DND-41 (cell line): ENCODE measurements at regions not wholly inside any gene's neighbourhood (a gene's known extent, or its start where the extent isn't known, plus 50 kb on each side); places are given as distances from the start of the nearest gene placed in this dataset.

Source experiments
- ATAC-seq: fragments of 200-7000 bp; cut with Tn5 transposase; 3 replicates; pipeline ENCODE4 v1.9.1; 2021; ENCODE audit warnings: low read depth; ENCODE audit not compliant: insufficient read depth
- DNase-seq: peaks from one replicate; pipeline ENCODE4 v3.0.0-alpha.2; 2020
- H2AFZ ChIP-seq: 2 replicates; pipeline ENCODE4 v1.6.0; 2012; ENCODE audit warnings: low read depth, low read length
- H3K27ac ChIP-seq: 2 replicates; pipeline ENCODE4 v1.5.1; 2012; ENCODE audit warnings: low read length, inconsistent platforms
- H3K27me3 ChIP-seq: fragments of 200-600 bp; sonication (generic); 2 replicates; pipeline ENCODE4 v1.6.0; 2012; ENCODE audit warnings: low read length, mild to moderate bottlenecking, inconsistent platforms; ENCODE audit not compliant: insufficient read depth, poor library complexity
- H3K36me3 ChIP-seq: 2 replicates; pipeline ENCODE4 v1.5.1; 2012; ENCODE audit warnings: low read length, inconsistent platforms; ENCODE audit not compliant: insufficient read depth
- H3K4me1 ChIP-seq: 2 replicates; pipeline ENCODE4 v1.5.1; 2012; ENCODE audit warnings: mild to moderate bottlenecking, low read length; ENCODE audit not compliant: insufficient read depth
- H3K4me2 ChIP-seq: 2 replicates; pipeline ENCODE4 v1.6.0; 2012; ENCODE audit warnings: mild to moderate bottlenecking, moderate library complexity, low read length, inconsistent platforms; ENCODE audit not compliant: insufficient read depth
- H3K4me3 ChIP-seq, 2 experiments: fragments of 200-600 bp in 1 of 2; shearing (Covaris generic) in 1 of 2; 2 replicates each; pipeline ENCODE4 v1.5.1; 2012 to 2016; ENCODE audit warnings: inconsistent platforms in 2 of 2, low read length in 2 of 2, mild to moderate bottlenecking in 2 of 2, low read depth in 1 of 2, moderate library complexity in 1 of 2
- H3K79me2 ChIP-seq: 2 replicates; pipeline ENCODE4 v1.6.0; 2012; ENCODE audit warnings: low read length, inconsistent platforms; ENCODE audit not compliant: insufficient read depth
- H3K9ac ChIP-seq: 2 replicates; pipeline ENCODE4 v1.6.0; 2012; ENCODE audit warnings: low read depth, mild to moderate bottlenecking, inconsistent platforms, low read length, moderate library complexity
- H3K9me3 ChIP-seq: 2 replicates; pipeline ENCODE4 v1.5.1; 2012; ENCODE audit warnings: low read length, moderate library complexity, mild to moderate bottlenecking, inconsistent platforms; ENCODE audit not compliant: insufficient read depth, severe bottlenecking
- H4K20me1 ChIP-seq: 2 replicates; pipeline ENCODE4 v1.6.0; 2012; ENCODE audit warnings: low read length; ENCODE audit not compliant: insufficient read depth
- CTCF ChIP-seq: IDR thresholded peaks from 2 replicates; pipeline ENCODE4 v1.5.1; 2012; ENCODE audit warnings: borderline replicate concordance, low read length, moderate library complexity, mild to moderate bottlenecking; ENCODE audit not compliant: poor library complexity, severe bottlenecking; ENCODE audit errors: extremely low read depth
- EZH2 ChIP-seq: IDR thresholded peaks from 3 replicates; pipeline ENCODE4 v1.6.1; 2012; ENCODE audit warnings: borderline replicate concordance, low read depth, mild to moderate bottlenecking, moderate library complexity, low read length, inconsistent platforms; ENCODE audit not compliant: severe bottlenecking

GRCh38 chr16:17939723-17940122, 396.8 kb downstream of the NPIPA8 start:
- H3K4me3 ChIP-seq = no peak overlapping the region
- ATAC-seq (no peak), DNase-seq (no peak)
- no peak overlapping the region for H3K4me2 ChIP-seq
- no peaks in the 10 kb centered on the region for H3K27me3 ChIP-seq
- no peaks in the 10 kb centered on the region for H3K4me1 ChIP-seq
- no peak overlapping the region for H3K27ac ChIP-seq
- no peaks in the 10 kb centered on the region for H3K9me3 ChIP-seq
- TF ChIP-seq EZH2 (no peak), CTCF (no peak)
- no peak overlapping the region for H3K9ac ChIP-seq
- no peaks in the 10 kb centered on the region for H3K36me3 ChIP-seq
- H3K79me2 ChIP-seq = no peaks in the 10 kb centered on the region
- H4K20me1 ChIP-seq = no peaks in the 10 kb centered on the region
- no peak overlapping the region for H2AFZ ChIP-seq

GRCh38 chr16:17939122-17939536, 397.4 kb downstream of the NPIPA8 start:
- Histone ChIP-seq H3K36me3 (no peaks in the 10 kb centered on the region), H3K4me1 (no peaks in the 10 kb centered on the region), H4K20me1 (no peaks in the 10 kb centered on the region), H3K4me3 (no peak overlapping the region), H2AFZ (no peak overlapping the region), H3K9ac (no peak overlapping the region), H3K27ac (no peak overlapping the region), H3K9me3 (no peaks in the 10 kb centered on the region), H3K79me2 (no peaks in the 10 kb centered on the region), H3K4me2 (no peak overlapping the region), H3K27me3 (no peaks in the 10 kb centered on the region)
- DNase-seq (no peak), ATAC-seq (no peak)
- TF ChIP-seq EZH2 (no peak), CTCF (no peak)

GRCh38 chr16:17938546-17938945, 398.0 kb downstream of the NPIPA8 start:
- ATAC-seq (no peak), DNase-seq (no peak)
- TF ChIP-seq CTCF (no peak), EZH2 (no peak)
- Histone ChIP-seq H3K4me3 (no peak overlapping the region), H4K20me1 (no peaks in the 10 kb centered on the region), H3K4me1 (no peaks in the 10 kb centered on the region), H2AFZ (no peak overlapping the region), H3K36me3 (no peaks in the 10 kb centered on the region), H3K79me2 (no peaks in the 10 kb centered on the region), H3K4me2 (no peak overlapping the region), H3K9me3 (no peaks in the 10 kb centered on the region), H3K27me3 (no peaks in the 10 kb centered on the region), H3K9ac (no peak overlapping the region), H3K27ac (no peak overlapping the region)
